K562 (cell line): ENCODE measurements at regions not wholly inside any gene's neighbourhood (a gene's known extent, or its start where the extent isn't known, plus 50 kb on each side); places are given as distances from the start of the nearest gene placed in this dataset.

Experiments
- COPS2 ChIP-seq: fragments of 450-650 bp; conservative IDR thresholded peaks from 2 replicates; pipeline ENCODE4 v1.6.1; 2016; ENCODE audit warnings: mild to moderate bottlenecking, moderate library complexity
- ELF2 ChIP-seq: fragments of 250-450 bp; sonication (Bioruptor Pico); IDR thresholded peaks from 2 replicates; pipeline ENCODE4 v1.5.0; 2021; ENCODE audit warnings: mild to moderate bottlenecking
- FOXJ3 ChIP-seq: sonication (generic); formaldehyde crosslinking; IDR thresholded peaks from 2 replicates; pipeline ENCODE4 v1.4.0; 2020; ENCODE audit warnings: mild to moderate bottlenecking, missing genetic modification reagents
- HMG20A ChIP-seq: fragments of 450-650 bp; formaldehyde crosslinking; conservative IDR thresholded peaks from 2 replicates; pipeline ENCODE4 v1.4.0; 2020; ENCODE audit warnings: mild to moderate bottlenecking, mixed read lengths
- ILK ChIP-seq: fragments of 450-650 bp; IDR thresholded peaks from 2 replicates; pipeline ENCODE4 v1.6.1; 2016; ENCODE audit warnings: missing genetic modification characterization, low read depth, mild to moderate bottlenecking, missing compliant biosample characterization, moderate library complexity, borderline replicate concordance
- KAT8 ChIP-seq: fragments of 450-650 bp; IDR thresholded peaks from 2 replicates; pipeline ENCODE4 v1.6.1; 2016; ENCODE audit warnings: low read depth, mild to moderate bottlenecking
- L3MBTL2 ChIP-seq: fragments of 450-650 bp; IDR thresholded peaks from 2 replicates; pipeline ENCODE4 v1.6.1; 2016; ENCODE audit warnings: mild to moderate bottlenecking, moderate library complexity
- POLR2A ChIP-seq: fragments of 450-650 bp; conservative IDR thresholded peaks from 2 replicates; pipeline ENCODE4 v1.6.1; 2016
- POLR2AphosphoS5 ChIP-seq: IDR thresholded peaks from 2 replicates; pipeline ENCODE4 v1.6.1; 2011; ENCODE audit warnings: mild to moderate bottlenecking, low read depth, low read length, moderate library complexity; ENCODE audit not compliant: control insufficient read depth, insufficient read depth
- SP1 ChIP-seq: sonication (generic); formaldehyde crosslinking; IDR thresholded peaks from 2 replicates; pipeline ENCODE4 v1.8.1; 2022; ENCODE audit warnings: mild to moderate bottlenecking, missing genetic modification reagents
- TGIF2 ChIP-seq: sonication (generic); formaldehyde crosslinking; IDR thresholded peaks from 2 replicates; pipeline ENCODE4 v1.8.1; 2022; ENCODE audit warnings: mild to moderate bottlenecking, missing genetic modification reagents, moderate library complexity
- U2AF1 ChIP-seq: fragments of 200-400 bp; formaldehyde crosslinking; optimal IDR thresholded peaks from 2 replicates; pipeline ENCODE3; 2017; ENCODE audit warnings: mild to moderate bottlenecking, low read depth, low read length, moderate library complexity
- ZBTB26 ChIP-seq: fragments of 450-650 bp; formaldehyde crosslinking; IDR thresholded peaks from 2 replicates; pipeline ENCODE4 v1.4.0; 2022; ENCODE audit warnings: missing genetic modification characterization
- ZNF551 ChIP-seq: fragments of 250-450 bp; sonication (Bioruptor Pico); IDR thresholded peaks from 2 replicates; pipeline ENCODE4 v1.5.0; 2021; ENCODE audit warnings: mild to moderate bottlenecking, moderate library complexity
- ZNF766 ChIP-seq: fragments of 200-800 bp; sonication (Bioruptor generic); conservative IDR thresholded peaks from 2 replicates; pipeline ENCODE4 v1.6.1; 2016; ENCODE audit warnings: missing genetic modification characterization, missing compliant biosample characterization
- TF ChIP-seq, protein P1 (sequence below): sonication (generic); formaldehyde crosslinking; IDR thresholded peaks from 2 replicates; pipeline ENCODE4 v1.8.1; 2023; ENCODE audit warnings: missing genetic modification reagents, mild to moderate bottlenecking, borderline replicate concordance
- TF ChIP-seq, protein P2 (sequence below): IDR thresholded peaks from 3 replicates; pipeline ENCODE4 v1.6.1; 2011; ENCODE audit warnings: borderline replicate concordance, mild to moderate bottlenecking, moderate library complexity; ENCODE audit not compliant: insufficient read length; ENCODE audit errors: extremely low read depth

GRCh38 chr22:22168190-22168940 is 76.2 kb upstream of the VPREB1 start (continued):
- TF ChIP-seq, protein P1, sequence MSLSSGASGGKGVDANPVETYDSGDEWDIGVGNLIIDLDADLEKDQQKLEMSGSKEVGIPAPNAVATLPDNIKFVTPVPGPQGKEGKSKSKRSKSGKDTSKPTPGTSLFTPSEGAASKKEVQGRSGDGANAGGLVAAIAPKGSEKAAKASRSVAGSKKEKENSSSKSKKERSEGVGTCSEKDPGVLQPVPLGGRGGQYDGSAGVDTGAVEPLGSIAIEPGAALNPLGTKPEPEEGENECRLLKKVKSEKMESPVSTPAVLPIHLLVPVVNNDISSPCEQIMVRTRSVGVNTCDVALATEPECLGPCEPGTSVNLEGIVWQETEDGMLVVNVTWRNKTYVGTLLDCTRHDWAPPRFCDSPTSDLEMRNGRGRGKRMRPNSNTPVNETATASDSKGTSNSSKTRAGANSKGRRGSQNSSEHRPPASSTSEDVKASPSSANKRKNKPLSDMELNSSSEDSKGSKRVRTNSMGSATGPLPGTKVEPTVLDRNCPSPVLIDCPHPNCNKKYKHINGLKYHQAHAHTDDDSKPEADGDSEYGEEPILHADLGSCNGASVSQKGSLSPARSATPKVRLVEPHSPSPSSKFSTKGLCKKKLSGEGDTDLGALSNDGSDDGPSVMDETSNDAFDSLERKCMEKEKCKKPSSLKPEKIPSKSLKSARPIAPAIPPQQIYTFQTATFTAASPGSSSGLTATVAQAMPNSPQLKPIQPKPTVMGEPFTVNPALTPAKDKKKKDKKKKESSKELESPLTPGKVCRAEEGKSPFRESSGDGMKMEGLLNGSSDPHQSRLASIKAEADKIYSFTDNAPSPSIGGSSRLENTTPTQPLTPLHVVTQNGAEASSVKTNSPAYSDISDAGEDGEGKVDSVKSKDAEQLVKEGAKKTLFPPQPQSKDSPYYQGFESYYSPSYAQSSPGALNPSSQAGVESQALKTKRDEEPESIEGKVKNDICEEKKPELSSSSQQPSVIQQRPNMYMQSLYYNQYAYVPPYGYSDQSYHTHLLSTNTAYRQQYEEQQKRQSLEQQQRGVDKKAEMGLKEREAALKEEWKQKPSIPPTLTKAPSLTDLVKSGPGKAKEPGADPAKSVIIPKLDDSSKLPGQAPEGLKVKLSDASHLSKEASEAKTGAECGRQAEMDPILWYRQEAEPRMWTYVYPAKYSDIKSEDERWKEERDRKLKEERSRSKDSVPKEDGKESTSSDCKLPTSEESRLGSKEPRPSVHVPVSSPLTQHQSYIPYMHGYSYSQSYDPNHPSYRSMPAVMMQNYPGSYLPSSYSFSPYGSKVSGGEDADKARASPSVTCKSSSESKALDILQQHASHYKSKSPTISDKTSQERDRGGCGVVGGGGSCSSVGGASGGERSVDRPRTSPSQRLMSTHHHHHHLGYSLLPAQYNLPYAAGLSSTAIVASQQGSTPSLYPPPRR, result 0 out of 2 replicates have a peak, but pooled peaks have one; percentile 42
- TF ChIP-seq U2AF1, result no peak
- TF ChIP-seq ZNF551 (CRISPR knock-in tag), result no peak
- TF ChIP-seq POLR2A, result no peak
- peak; percentile 90 for TF ChIP-seq L3MBTL2
- TF ChIP-seq ELF2 (CRISPR knock-in tag), result no peak
- TF ChIP-seq, protein P2, sequence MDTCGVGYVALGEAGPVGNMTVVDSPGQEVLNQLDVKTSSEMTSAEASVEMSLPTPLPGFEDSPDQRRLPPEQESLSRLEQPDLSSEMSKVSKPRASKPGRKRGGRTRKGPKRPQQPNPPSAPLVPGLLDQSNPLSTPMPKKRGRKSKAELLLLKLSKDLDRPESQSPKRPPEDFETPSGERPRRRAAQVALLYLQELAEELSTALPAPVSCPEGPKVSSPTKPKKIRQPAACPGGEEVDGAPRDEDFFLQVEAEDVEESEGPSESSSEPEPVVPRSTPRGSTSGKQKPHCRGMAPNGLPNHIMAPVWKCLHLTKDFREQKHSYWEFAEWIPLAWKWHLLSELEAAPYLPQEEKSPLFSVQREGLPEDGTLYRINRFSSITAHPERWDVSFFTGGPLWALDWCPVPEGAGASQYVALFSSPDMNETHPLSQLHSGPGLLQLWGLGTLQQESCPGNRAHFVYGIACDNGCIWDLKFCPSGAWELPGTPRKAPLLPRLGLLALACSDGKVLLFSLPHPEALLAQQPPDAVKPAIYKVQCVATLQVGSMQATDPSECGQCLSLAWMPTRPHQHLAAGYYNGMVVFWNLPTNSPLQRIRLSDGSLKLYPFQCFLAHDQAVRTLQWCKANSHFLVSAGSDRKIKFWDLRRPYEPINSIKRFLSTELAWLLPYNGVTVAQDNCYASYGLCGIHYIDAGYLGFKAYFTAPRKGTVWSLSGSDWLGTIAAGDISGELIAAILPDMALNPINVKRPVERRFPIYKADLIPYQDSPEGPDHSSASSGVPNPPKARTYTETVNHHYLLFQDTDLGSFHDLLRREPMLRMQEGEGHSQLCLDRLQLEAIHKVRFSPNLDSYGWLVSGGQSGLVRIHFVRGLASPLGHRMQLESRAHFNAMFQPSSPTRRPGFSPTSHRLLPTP, result no peak
- TF ChIP-seq POLR2AphosphoS5, result no peak
- TF ChIP-seq COPS2, result no peak
- peak; percentile 58; the same call in 1 of the 2 replicates for TF ChIP-seq SP1
- TF ChIP-seq FOXJ3 (CRISPR knock-in tag), result no peak
- TF ChIP-seq ZNF766 (CRISPR knock-in tag), result no peak
- peak; percentile 90 for TF ChIP-seq ZBTB26 (CRISPR knock-in tag)
- TF ChIP-seq ILK (tag), result no peak
- peak; percentile 90; the same call in 1 of the 2 replicates for TF ChIP-seq KAT8
- peak; percentile 81; the same call in 1 of the 2 replicates for TF ChIP-seq HMG20A (CRISPR knock-in tag)
- no peak for TF ChIP-seq TGIF2 (CRISPR knock-in tag)
